HG02885 (cell line): ENCODE measurements at regions not wholly inside any gene's neighbourhood (a gene's known extent, or its start where the extent isn't known, plus 50 kb on each side); places are given as distances from the start of the nearest gene placed in this dataset.
"Not testable (repeated sequence)": the region's sequence is repeated elsewhere in the genome, so short reads cannot be mapped to it uniquely, and the experiment has no call there.

Experiments used
- ATAC-seq: cut with Tn5 transposase; IDR thresholded peaks from one replicate; pipeline ENCODE4 v1.9.1; 2021; ENCODE audit warnings: mild to moderate bottlenecking; ENCODE audit not compliant: unreplicated experiment, poor library complexity

DNA sequence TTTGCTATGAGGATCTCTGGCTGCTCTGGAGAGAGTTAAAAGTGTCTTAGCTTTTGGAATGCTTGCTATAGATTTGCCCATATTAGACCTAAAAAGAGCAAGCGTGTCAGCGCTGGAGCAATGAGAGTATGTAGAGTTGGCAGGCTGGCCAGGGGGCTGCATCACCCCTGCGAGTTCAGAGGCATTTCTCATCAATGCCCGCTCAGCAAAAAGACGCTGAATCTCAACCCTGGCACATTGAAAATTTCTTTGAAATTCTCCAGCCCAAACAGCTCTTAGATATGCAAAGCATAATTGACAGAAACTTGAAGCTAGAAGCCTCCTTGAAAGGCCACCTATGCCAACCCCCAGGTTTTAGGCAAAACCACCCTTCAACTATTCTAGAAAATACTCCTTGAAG lies 135.5 kb upstream of the F3 start:
- no peak for ATAC-seq

DNA sequence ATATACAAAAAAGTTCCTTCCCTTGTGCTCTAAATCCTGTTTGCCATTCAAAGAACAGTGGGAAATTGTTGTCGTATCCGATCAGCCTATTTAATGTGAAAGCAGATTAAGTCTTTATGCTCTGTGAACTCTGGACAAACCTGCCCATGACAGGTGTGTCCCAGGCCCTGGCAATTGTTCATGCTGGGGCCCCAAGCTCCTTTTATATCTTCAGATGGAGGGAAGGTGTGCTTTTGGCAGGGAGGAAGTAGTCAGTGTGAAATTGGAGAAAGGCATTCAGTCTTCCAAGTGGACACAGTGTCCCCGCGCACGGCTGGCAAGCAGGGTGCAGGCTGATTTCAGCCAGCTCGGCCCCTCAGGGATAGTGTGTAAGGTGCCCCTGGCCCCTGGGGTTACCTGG lies 135.1 kb upstream of the F3 start:
- no peak for ATAC-seq

DNA sequence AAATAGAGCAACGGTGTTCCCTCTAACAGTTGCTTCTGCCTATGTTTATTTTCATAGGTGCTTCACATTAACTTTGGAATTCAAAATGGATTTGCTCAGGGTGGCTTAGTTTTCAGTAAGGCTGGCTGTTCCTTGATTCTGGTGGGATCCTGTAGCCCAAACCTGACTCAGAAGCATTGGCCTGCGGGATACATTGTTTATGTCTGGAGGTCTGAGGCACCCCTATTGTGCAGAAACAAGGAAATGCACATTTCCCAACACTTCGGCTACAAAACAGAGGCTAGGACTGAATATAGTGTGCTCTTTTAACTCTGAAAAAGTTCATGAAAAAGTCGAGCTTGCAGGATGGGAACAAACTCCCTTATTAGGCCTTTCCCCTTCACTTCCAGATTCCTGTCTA lies 133.8 kb upstream of the F3 start:
- ATAC-seq: no peak

DNA sequence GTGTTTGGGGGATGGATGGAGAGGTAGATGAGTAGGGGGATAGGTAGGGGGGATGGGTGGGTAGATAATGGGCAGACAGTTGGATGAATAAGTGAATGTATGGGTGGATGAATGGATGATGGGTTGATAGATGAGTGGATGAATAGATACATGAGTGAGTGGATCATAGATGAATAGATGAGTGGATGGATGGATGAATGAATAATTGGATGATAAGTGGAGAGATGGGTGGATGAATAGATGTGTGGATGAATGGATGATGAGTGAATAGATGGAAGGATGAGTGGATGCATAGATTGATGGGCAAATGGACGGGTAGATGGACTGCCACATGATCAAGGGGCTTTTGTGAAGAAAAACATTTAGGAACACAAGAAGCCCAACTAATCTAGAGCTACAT lies 133.3 kb upstream of the F3 start:
- ATAC-seq: no peak

DNA sequence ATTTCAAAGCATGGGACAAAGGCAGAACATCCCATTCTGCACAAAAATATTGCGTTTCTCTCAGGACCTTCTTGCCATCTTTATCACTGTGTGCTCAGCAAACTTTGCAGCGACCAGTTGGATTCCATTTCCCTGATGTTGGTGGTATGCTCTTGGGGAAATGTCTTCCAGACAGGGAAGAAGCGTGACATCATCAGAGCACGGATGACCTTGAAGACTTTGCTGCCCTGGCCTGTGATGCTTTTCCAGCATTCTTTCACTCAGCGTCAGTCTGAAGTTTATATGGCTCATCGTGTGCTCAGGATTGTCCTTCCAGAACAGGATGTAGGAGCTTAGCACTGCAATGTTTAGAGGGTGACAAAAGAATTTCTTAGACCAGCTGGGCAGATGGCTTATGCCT lies 131.4 kb upstream of the F3 start:
- ATAC-seq: no peak

DNA sequence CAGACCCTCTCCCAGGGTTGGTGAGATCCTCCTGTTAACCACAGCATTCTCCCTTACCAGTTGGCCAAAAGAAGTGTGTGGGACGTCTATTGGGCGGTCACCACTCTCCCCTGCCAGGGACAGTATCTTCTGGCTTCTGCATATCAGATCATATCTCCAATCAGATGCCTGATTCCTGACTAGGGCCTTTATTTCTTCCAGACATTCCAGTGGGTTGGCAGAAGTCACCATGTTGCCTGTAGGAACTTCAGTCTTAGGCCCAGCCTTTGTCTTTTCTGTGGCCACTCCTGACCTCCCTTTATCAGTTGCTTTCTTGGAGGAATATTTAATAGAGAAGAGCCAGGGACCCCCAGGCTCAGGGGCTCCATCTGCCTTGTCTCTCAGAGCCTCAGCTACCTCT lies 130.4 kb upstream of the F3 start:
- no peak for ATAC-seq

DNA sequence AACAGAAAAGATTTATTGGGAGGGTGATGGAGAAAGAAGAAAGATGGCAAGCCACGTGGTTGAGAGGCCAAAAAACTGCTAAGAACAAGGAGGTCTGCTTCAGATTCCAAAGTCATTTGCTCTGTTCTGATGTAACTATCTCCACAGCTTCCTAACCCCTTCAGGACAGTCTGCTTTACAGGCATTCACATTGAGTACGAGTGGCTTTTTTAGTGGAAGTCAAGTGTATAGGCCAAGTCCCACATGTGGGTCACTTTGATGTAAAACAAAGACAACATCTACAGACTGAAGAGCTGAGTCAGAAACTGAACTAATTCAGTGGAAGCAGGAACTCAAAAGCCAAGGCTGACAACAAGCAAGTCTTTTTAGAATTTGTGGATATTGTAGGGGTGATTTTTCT lies 128.7 kb upstream of the F3 start:
- ATAC-seq: no peak

DNA sequence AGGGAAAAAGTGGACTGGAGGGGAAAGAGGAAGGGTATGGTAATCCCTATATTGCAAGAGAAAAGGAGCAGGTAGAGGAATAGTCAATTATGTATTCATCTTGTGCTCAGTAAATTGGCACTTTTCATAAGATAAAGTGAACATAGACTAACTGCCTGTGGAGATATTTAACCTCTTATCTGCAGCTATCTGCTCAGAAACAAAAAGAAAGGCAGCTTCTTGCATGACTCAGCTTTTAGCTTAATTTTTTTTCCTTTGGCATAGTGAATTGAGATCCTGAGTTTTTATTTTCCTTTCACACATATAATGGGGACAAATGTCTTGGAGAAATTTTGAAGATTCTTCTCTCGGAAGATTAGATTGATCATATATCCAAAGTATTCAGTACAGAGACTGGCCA lies 127.6 kb upstream of the F3 start:
- no peak for ATAC-seq

DNA sequence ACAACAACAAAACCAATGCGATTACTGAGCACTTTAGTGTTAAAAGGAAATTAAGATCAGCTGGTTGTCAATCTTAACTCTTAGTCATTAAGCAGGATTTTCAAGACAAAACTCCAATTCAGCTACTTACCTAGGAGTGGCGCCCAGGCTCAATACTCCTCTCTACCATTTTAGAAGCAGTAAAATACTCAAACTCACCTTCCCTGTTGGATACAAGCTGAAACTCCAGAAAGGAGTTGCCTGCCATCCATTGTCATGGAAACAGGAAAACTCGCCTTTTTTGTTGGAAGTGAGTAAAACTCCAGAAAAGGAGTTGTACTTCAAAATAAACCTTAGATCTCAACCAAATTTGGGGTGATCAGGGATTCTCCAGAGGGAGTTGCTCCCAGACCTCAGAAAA lies 127.0 kb upstream of the F3 start:
- no peak for ATAC-seq

DNA sequence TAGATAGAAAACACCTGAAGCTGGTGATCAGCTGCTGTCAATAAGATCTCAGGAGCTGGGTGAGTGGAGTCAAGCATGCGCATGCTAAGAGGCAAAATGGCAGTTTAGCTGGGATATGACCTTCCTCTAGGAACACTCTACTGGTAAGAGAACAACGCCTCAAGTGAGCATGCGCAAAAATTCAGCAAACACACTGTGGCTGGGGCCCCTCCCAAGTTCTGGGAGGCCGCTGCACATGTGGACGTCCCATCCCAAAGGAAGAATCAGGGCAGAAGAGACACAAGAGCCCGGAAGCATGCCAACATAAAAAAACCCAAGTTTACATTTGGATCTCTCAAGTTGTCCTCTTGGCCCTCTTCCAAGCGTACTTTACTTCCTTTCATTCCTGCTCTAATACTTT lies 126.3 kb upstream of the F3 start:
- no peak for ATAC-seq

DNA sequence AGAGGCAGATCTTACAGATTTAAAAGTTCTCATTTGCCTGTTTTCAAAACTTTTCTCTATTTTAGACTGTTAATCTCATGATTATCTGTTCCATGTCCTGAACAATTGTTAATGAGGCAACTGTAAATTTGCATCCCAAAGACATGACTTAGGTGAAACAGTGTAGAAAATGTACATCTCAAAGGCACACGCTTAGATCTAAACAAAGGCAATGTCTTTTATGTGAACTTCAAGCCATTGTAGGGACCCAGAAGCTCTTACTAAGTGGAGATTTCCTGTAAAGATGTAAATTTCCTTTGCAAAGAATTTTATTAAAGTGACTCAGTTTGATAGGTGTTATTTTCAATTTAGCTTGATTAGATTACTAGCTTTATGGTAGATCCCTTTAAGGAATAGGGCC lies 125.2 kb upstream of the F3 start:
- no peak for ATAC-seq

DNA sequence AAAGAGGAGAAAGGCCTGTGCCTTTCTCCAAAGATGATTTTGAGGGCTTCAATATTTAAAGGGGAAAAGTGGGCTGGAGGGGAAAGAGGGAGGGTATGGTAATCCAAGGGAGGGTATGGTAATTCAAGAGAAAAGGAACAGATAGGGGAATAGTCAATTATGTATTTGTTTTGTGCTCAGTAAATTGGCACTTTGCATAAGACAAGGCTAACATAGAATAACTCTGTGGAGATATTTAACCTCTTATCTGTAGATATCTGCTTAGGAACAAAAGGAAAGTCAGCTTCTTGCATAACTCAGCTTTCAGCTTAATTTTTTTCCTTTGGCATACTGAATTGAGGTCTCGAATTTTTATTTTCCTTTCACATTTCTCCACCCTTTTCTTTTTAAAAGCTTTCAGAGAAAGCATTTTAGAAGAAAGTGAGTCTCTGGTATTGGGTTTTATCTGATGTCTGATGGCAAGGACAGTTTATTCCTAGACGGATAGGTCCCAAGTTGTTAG lies 119.9 kb upstream of the F3 start:
- no peak for ATAC-seq

DNA sequence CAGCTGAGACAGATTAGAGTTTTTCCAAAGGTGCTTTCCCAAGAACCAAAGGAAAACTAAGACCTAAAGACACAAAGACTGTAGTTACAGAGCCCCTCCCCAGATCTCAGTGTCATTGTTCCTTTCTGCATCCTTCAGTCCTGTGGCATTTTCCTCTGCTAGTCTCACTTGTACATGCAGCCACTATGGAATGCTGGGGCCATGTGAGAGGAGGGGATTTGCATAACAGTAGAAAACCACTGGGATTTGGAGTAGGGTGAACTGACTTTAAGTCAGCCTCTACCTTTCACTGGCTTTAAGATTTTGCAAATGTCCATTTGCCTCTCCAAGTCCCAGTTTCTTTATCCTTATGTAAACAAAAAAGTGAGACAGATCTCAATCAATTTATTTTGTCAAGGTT lies 119.4 kb upstream of the F3 start:
- ATAC-seq: no peak

DNA sequence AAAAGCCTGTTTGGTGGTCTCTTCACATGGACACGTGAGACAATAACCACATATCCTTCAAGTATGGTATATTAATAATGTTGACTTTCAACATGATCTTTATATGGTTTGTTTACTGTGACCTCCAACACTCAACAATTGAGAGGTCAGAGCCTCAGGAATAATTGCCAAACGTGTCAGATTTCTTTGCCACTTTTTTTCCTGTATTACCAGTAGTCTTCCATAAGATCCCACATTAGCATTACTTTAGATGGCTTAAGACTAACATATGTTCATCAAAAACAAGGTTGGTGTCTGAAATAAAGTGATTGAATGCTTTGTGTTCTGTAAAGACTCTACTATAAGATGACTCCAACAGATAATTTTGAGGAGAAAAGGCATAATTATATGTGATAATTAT lies 118.7 kb upstream of the F3 start:
- no peak for ATAC-seq

DNA sequence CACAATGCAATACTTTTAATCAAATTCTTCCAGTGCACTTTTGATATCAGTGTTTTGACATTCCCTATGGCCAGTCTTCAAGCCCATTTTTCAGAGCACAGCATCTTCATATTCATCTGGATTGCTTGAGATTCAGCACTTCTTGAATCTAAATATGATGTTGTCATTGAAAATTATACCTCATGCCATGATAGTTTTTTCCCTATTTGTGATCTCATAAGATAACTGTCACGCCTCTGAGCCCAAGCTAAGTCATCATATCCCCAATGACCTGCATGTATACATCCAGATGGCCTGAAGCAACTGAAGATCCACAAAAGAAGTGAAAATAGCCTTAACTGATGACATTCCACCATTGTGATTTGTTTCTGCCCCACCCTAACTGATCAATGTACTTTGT lies 117.6 kb upstream of the F3 start:
- ATAC-seq: not testable (repeated sequence)

DNA sequence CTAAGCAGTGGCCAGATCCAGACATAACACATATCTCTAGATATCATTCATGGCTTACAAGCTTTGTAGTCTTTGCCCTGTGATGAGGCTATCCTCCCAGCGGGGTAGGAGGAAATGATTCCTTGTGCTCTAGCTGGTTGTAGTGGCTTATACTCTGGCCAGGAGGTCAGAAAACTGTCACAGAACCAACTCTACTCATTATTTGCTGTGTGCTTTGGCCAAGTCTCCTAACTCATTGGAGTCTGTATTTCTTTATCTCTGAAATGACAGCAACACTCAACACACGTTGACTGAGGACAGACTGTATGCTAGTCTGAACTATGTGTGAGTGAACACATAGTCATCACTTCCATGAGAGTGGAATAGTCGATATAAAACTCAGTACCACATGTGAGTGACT lies 116.7 kb upstream of the F3 start:
- ATAC-seq: no peak

DNA sequence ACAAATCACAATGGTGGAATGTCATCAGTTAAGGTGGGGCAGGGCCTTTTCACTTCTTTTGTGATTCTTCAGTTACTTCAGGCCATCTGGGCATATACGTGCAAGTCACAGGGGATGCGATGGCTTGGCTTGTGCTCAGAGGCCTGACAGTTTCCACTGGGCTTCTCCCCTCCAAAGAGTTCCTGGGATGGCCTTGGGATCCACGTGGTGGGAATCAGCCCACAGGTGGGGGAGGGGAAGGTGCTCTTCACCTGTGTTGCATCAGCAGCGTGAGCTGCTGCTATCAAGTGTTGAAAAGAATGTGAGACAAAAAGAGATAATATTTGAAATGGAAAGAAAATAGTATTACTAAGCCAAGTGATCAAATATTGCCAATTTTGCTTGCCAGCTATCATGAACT lies 116.2 kb upstream of the F3 start:
- not testable (repeated sequence) for ATAC-seq

DNA sequence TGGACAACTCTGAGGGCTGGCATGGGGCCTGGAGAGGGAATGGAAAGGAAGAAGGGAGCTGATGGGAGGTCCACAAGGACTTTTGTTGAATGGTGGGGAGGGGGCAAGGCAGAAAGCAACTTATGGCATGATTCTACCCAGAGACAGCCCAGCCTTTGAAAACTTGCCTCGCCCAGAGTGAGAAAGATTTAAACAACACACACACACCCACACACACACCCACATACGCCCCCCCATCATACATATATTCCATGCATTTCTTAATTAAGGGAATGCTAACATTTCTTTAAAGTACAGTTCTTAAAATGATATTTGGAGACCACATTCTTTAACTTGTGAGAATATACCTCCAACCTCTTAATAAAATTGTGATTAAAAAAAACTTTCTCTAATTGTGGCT lies 115.4 kb upstream of the F3 start:
- no peak for ATAC-seq

DNA sequence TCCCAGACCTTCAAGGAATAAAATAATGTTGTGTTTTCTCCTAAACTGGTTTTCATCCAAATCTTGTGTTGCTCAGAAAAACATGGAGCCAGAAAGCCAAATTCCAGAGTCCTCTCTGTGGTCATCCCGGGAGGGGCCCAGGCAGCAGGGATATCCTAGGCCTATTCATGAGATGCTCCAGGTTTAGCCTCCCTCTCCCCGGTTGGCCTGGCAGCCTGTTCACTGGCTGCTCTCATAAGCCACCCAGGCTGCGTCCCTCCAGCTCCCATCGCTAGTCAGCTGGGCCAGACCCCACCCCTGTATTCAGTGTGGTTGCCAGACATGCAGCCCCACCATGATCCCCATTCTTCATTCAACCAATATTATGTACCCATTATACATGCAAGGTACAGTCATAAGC lies 113.4 kb upstream of the F3 start:
- no peak for ATAC-seq

DNA sequence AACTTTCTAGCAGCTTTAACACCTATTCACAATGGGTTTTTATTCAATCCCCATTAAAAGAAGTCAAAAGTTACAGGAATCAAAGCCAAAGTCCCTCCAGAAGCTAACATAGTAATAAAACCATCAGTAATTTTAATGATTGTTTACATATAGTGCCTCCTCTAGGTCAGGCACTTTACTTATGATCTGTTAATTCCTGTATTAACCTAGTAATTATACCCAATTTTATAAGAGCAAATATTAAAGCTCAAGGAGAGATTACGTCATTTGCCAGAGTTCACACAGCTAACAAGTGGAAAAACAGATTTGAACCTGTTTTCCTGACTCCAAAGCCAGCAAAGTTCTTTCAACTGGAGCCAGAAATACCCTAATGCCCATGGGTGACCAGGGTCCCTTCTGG lies 112.9 kb upstream of the F3 start:
- ATAC-seq: no peak

DNA sequence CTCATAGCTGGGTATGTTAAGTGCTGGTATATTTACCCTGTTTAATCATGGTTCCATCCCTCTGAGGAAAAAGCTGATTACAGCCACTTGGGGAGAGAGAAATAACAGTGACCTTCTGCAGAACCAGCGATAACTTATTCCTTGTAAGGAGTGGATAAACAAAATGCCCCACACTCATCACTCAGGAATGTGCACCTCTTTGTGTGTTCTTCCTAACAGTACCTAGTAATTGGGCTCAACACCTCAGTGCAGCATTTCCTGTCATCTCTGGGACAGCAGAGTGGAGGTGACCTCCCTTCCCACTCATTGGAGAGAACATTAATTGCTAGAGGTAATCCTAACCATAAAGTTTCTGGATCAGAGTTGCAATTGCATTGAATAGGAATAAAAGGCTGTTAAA lies 112.5 kb upstream of the F3 start:
- ATAC-seq: no peak

DNA sequence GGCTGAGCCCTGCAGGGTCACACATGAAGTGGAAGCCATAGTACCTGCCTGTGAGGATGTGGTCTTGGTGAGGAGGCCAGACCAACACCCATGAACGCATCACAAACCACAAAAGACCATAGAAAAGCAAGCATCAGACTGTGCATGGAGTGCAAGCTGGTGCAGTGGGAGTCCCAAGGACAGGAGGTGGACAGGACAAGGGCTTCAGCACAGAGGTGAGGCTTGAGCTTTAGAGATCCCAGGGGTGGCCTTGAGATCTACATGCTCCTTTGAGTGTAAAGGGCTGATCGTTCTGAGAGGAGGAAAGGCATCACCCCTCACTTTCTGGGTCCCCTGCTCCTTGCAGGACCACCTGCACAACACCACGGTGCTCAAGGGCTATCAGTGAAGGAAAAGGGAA lies 111.9 kb upstream of the F3 start:
- no peak for ATAC-seq

DNA sequence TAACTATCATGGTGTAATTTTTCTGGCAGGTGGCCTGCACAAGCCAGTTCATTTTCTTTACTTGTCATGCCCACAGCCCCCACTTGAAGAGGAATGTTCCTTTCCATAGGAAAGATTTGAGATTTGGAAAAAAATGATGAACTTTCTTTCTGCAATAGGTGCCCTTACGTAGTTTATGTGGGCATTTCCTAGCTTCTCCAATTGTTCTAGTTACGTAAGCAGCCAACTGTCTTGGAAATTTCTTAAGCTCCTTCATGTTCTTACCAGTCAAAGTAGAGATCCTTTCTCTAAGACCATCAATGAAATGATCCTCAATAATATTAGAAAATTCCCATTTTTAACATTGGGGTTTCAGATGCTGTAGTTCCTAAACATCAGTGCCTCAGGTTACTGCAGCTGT lies 109.5 kb upstream of the F3 start:
- ATAC-seq: no peak
